HG03097 (cell line): ENCODE measurements at regions not wholly inside any gene's neighbourhood (a gene's known extent, or its start where the extent isn't known, plus 50 kb on each side); places are given as distances from the start of the nearest gene placed in this dataset.
"Not testable (repeated sequence)": the region's sequence is repeated elsewhere in the genome, so short reads cannot be mapped to it uniquely, and the experiment has no call there.

Experiments
- ATAC-seq: cut with Tn5 transposase; IDR thresholded peaks from one replicate; pipeline ENCODE4 v1.9.1; 2021; ENCODE audit not compliant: unreplicated experiment, low FRiP score

DNA sequence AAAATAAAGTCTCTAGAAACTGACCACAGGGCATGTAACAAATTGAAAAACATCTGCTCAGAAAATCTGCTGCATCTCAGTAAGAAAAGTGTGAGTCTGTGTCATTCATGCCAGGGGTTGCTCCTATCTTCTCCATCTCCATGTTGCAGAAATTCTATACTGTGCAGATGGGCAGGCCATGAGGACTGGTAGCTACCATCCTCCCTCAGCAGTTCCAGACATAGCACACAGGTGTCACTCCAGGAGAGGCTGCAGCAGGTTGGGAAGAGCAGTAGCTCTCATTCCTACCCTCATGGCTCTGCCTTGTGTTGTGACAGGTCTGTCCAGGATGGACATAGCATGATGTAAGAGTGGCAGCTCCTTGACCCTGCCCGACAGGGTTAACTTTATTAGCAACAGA, 173.4 kb downstream of the NDUFS4 start:
- ATAC-seq: no peak

DNA sequence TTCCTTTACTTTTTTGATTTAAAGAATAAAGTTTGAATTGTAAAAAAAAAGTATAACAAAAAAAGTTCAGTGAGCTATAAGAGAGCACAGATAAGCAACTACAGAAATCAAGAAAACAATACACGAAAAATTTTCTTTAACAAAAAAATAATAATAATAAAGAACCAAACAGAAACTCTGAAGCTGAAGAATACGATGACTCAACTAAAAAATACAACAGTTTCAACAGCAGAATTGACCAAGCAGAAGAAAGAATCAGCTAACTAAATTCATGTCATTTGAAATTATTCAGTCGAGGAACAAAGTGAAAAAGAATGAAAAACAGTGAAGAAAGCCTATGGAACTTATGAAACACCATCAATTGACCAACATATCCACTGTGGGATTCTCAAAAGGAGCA, 177.7 kb downstream of the NDUFS4 start:
- ATAC-seq: no peak

DNA sequence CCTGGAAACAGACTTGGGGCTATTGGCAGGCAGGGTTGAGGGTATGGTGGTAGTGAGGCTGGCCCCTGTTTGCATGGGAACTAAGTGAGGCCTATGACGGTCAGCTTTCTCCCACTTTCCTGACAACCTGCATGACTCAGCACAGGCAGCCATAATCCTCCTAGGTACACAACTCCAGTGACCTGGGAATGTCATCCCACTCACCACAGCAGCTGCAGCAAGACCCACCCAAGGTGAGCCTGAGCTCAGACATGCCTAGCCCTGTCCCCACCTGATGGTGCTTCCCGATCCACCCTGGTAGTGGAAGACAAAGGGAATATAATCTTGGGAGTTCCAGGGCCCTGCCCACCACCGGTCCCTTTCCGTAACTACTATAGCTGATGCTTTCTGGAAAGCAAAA, 178.7 kb downstream of the NDUFS4 start:
- ATAC-seq: no peak

DNA sequence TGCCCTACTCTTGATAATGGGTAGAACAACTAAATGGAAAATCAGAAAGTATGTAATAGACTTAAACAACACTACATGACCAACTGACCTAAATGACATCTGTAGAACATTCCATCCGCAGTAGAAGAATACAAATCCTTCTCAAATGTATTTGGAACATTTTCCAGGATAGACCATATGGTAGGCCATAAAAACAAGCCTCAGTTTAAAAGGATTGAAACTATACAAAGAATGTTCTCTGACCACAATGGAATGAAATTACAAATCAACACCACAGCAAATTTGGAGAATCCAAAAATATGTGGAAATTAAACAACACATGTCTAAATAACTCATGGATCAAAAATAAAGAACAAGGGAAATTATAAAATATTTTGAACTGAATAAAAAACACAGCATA, 189.2 kb downstream of the NDUFS4 start:
- ATAC-seq: no peak

DNA sequence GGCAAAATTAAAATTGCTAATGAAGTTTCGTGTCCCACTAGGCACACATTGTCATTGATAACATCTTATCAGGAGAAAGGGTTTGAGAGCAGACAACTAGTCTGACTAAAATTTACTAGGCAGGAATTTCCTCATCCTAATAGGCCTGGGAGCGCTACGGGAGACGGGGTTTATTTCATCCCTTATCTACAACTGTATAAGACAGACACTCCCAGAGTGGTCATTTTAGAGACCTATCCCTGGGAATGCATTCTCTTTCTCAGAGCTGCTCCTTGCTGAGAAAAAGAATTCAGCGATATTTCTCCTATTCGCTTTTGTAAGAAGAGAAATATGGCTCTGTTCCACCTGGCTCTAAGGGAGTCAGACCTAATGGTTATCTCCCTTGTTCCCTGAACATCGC, 191.8 kb downstream of the NDUFS4 start:
- not testable (repeated sequence) for ATAC-seq

DNA sequence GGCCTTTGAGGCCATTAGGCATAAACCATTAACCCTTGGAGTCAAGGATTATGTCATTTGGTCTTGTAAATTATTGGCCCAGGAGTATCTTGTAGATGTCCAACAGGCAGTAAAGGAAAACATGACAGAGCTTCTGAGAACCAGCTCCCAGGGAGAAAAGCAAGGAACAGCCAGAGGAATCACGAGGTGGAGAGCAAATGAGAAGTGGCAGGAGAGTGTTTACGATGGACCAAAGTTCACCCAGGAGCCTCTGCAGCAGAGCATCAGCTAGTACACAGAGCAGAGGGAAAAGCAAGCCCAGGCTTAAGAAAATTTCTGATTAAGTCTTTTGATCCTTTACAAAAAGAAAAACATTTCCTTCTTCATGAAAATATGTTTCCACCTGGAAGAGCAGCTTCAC, 206.2 kb downstream of the NDUFS4 start:
- no peak for ATAC-seq

DNA sequence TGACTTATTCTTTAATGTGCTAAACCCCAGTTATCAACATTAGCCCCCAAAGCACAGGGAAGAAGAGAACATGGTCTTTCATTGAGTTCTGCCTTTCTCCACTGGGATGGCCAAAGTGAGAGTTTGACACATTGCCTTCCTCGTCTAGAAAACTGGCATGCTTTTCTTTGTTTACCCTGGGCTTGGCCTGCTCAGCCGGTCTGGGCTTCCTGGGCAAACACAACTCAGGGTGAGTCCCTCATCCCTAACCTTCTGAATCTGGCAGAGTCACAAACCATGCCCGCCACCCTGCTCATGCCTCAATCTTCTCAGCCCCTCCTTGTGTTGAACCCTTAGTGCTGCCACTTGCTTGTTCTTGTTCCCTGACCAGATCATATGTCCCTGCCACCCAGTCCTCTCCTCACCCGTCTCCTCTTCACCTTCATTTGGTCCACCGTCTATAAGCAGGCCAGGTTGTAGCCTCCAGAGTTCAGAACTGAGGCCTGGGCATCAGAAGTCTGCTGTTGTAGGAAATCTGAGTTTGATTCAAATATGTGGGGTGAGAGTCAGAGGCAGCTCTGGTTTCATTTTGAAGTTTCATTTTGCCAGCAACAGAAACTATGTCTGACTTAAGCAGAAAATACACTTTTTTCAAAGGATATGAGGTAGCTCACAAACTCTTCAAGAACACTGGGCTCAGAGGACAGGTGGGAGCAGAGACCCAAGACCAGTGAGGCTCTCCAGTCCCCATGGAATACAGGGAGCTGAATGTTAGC, 217.6 kb downstream of the NDUFS4 start:
- ATAC-seq: no peak

DNA sequence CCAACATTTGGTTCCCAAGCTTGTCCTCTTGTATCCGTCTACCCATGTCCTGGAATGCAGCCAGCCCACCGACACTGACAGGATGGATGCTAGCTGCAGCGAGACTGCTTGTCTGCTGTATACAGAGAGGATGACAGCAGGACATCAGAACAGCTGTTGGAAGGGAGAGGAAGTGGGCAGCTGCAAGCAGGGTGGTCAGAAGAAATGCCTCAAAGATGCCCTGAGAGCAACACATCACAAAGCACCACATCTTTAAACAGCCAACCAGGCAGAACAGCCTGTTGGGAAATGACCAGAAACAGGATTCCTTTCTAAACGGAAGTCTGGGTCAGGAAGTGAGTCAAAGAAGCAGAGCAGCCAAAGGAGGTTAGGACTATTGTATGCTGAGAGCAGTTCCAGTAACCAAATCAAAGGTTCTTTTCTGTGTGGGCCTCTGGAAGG, 219.1 kb downstream of the NDUFS4 start:
- ATAC-seq: peak; percentile 86

DNA sequence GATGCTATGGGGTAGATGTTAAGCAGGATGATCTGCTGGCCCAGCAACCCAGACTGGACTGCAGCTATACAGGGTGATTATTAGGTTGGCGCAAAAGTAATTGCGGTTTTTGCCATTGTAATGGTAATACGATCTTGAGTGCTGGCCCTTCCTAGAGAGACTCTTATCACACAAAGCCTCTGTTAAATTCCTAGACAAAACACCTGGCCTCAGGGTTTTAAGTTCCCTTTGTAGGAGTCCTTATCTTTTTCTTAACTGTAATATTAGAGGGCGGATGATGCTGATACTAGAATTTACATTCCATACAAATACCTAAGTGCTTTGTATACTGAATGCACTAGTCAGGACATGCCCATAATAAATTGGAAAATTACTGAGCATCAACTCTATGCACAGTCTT, 222.2 kb downstream of the NDUFS4 start:
- ATAC-seq: no peak

DNA sequence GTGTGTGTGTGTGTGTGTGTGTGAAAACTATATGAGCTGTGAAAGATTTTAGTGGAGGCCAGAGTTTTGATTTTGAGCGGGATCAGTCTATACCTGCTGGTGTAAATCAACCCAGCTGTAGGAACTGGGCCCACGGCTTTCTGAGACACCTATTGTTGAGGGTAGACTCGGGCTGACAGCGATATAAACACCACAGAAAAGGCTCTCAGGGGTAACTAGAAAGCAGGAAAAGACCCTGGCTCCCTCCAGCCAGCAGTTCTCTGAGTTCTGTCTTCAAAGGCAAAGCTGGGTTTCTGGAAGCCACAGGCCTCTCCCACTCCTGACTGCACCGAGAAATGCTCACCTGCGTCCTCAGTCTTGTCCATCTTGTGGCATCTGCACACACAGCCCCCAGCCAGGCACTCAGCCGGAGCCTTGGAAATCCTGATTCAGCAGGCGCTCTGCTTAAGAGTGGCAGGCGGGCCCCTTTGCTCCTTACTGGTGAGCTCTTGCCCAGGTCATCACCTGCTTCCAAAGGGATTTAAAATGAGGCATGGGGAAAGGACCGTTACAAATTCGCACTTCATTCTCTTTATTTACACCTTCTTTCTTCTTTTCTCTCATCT, 223.3 kb downstream of the NDUFS4 start:
- ATAC-seq: no peak

DNA sequence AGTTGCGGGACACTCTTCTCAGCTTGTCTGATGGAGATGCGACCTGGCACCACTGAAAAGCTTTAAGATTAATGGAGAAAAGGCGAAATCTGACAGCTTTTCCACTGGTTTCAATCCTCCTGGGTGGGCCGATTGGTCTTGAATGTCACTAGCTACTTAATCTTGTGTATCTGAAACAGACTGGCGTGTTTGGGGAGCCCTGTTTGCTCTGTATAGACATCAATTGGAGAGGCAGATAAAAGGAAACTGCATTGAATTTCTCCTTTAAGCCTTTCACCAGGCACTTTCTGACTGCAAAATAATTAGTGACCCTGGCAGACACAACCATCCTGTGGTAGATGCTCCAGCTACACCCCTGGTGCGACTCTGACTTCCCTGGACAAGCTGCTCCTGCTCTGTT, 224.2 kb downstream of the NDUFS4 start:
- no peak for ATAC-seq

DNA sequence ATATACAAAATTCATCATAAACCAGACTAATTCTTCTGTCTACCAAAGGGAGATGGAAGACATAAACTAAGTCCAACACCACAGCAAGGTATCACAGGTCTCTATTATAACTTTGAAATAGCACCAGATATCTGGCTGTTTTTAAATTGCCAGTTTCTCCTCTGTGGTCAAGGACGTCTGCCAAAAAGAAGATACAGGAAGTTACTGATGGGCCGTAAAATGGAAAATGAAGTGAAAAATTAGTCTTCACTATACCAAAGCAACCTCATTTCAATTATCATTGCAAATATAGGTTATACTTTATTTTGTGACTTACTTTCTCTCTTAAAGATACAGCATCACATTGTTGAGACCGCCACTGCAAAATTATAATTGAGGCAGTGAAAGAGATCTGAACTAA, 225.5 kb downstream of the NDUFS4 start:
- no peak for ATAC-seq

DNA sequence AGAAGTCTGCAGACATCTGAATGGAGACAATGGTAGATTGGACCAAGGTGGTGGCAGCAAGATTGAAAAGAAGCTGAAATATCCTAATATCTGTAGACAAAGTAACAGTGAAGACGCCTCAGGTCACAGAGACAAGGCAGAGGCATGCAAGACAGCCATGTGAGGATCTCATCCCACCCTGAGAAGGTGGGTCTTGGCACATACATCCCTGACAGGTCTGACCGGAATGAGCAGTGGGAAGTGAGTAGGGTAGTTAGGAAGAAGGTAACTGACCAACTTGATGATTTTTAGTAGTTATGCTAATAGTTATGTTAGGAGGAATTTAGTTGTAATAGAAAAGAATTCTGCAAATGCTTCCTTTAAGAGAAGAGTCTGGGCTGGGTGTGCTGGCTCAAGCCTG, 229.6 kb downstream of the NDUFS4 start:
- no peak for ATAC-seq

DNA sequence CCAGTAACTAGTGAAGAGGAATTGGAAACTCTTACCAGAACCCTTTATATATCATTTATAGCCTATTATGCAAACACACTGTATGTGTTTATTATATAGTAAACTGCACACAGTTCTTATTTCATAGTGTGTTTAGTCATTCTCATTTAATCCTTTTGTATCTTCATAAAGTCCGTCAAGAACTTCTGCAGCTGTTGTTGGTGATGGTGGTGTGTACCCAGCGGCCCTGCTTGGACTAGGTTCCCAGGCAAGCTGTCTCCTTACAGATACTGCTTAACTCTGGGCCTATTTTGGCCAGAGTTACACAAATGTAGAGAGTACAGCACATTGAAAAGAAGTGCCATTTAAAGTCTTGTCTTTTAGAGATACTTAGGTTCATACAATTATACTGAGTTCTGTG, 231.9 kb downstream of the NDUFS4 start:
- ATAC-seq: no peak

DNA sequence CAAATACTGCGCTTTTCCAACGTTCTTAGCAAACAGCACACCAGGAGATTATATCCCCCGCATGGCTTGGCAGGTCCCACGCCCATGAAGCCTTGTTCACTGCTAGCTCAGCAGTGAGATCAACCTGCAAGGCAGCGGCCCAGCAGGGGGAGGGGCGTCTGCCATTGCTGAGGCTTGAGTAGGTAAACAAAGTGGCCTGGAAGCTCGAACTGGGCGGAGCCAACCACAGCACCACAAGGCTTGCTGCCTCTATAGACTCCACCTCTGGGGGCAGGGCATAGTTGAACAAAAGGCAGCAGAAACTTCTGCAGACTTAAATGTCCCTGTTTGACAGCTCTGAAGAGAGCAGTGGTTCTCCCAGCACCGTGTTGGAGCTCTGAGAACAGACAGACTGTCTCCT, 239.2 kb downstream of the NDUFS4 start:
- not testable (repeated sequence) for ATAC-seq

DNA sequence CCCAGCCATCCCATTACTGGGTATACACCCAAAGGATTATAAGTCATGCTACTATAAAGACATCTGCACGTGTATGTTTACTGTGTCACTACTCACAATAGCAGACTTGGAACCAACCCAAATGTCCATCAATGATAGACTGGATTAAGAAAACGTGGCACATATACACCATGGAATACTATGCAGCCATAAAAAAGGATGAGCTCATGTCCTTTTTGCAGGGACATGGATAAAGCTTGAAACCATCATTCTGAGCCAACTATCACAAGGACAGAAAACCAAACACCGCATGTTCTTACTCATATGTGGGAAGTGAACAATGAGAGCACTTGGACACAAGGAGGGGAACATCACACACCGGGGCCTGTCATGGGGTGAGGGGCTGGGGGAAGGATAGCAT, 248.0 kb downstream of the NDUFS4 start:
- not testable (repeated sequence) for ATAC-seq

DNA sequence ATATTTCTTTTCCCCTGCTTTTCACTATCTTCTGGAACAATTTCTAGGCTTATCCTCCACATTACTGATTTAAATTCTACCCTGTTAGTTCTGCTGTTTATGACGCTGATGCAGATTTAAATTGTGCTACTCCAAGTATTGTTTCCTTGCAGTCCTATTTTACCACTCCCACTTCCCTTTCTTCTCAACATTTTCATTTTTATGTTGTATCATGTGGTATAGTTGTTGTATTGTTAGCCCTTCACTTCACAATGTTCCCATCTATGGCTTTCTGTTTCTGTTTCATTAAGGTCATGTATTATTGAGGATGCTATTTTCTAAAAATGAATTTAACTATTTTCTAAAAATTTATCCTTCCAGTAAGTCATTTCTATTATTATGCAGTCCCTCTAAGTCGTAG, 254.4 kb downstream of the NDUFS4 start:
- ATAC-seq: no peak

DNA sequence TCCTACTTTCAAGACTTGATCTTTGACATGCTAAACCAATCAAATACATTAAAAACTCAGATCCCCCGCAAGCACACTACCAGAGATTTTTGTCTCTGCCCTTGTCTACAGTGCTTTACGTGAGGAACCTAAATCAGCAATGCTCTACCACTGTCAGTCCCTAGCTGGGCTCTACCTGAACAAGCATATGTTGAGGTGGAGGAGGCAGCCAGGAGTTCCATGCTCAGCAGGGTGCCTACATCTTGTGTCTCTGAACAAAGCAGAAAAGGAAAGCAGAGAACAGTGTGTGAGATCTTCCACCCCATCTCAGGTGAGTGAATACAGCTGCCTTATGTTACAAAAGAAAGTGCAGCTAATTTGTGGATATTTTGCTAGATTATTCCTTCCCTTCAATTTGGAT, 255.0 kb downstream of the NDUFS4 start:
- no peak for ATAC-seq

DNA sequence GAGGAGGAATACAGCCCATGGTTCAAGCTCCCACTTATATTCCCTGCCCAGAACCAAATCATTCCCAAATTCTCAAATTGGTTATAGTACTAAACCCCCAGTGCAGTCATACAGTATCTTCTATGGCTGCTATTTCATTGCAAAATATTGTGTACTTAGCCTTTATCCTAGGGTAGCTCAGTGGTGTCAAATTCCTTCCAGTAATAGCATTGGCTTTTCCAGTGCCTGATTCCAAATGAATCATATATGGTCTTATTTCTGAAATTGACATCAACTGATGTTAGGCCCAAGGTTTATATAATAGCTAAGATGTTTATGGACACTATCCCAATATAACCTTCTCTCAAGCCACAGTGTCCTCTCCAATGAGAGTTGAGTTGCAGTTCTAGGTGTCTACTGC, 256.7 kb downstream of the NDUFS4 start:
- ATAC-seq: no peak

DNA sequence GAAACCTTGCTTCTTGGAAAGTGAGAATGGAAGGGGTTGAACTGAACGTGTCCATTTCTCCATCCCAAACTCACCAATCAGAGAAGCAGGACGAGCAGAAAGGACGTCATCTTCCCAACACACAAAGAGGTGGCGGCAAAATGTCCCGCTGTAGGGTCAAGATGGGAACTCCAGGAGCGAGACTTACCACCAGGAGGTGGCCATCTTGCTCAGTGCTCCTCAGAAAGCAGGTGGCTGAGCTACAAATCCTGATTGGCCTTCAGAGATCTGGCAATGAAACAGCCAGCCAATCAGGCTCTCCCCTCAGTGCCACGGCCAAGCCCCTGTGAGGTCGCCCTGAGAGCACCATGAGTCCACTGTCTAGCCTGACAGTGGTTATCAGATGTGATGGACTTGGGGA, 259.0 kb downstream of the NDUFS4 start:
- ATAC-seq: no peak

DNA sequence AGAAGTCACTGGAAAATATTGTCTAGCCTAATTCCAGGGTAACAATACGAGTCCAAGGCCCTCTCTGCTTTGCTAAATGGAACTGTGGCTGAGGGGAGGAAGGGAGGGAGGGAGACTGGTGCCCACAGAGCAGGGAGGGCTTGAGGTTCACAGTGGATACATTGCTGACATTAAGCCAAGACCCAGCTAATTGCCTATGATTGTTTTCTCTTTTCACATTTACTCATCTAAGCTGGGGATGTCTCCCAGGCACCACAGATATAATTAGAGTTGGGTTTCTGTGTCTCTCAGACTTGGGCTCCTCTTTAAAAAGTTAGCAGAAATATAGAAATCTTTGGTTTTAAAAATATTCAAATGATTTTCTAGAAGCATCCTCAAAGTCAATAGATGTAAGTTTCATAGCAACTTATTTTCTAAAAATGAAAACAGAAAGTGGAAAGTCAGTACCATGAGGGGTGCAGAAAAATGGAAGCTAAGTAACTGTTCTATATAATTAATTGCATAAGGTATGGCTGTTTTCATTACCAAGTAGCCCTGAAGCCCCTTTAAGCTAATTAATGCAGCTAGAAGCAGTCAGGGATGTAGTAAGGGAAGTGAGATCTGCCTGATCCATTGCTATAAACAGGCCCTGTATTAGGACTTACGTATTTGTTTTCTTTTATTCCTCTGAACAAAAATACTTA, 259.8 kb downstream of the NDUFS4 start:
- ATAC-seq: peak; percentile 71

DNA sequence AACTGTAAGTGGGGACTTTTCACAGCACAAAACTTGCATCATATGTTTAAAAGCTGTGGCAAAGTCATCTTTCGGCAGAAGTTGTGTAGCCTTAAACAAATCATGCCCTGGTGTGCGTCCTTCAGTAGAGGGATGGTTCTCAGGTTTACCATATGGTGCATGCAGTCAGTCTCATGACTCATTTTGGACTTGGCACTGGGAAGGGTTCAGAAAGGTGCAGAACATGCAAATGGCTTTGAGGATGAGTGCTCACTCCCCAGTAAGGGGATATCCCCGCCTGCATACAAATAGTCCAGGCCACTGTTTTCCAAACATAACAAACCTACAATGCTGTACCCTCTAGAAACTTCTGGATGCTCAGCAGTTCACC, 260.3 kb downstream of the NDUFS4 start:
- peak; percentile 78 for ATAC-seq
